Osteocyte (in vitro differentiated cells): ENCODE measurements at regions not wholly inside any gene's neighbourhood (a gene's known extent, or its start where the extent isn't known, plus 50 kb on each side); places are given as distances from the start of the nearest gene placed in this dataset.

Experiments used
- DNase-seq: peaks from one replicate; pipeline ENCODE4 v3.0.0; 2021; ENCODE audit warnings: mixed read lengths; ENCODE audit not compliant: unreplicated experiment; ENCODE audit errors: extremely low spot score
- H3K27ac Mint-ChIP-seq: one replicate; pipeline ENCODE4 v1.8.0; 2021; ENCODE audit warnings: mild to moderate bottlenecking, mixed read lengths; ENCODE audit not compliant: unreplicated experiment
- H3K27me3 Mint-ChIP-seq: one replicate; pipeline ENCODE4 v1.8.0; 2021; ENCODE audit warnings: mixed read lengths; ENCODE audit not compliant: unreplicated experiment
- H3K36me3 Mint-ChIP-seq: one replicate; pipeline ENCODE4 v1.8.0; 2021; ENCODE audit warnings: mixed read lengths; ENCODE audit not compliant: unreplicated experiment
- H3K4me1 Mint-ChIP-seq: one replicate; pipeline ENCODE4 v1.8.0; 2021; ENCODE audit warnings: mixed read lengths; ENCODE audit not compliant: unreplicated experiment
- H3K4me3 Mint-ChIP-seq: one replicate; pipeline ENCODE4 v1.8.0; 2021; ENCODE audit warnings: mild to moderate bottlenecking, moderate library complexity, mixed read lengths; ENCODE audit not compliant: unreplicated experiment
- H3K9me3 Mint-ChIP-seq: one replicate; pipeline ENCODE4 v1.8.0; 2021; ENCODE audit warnings: mixed read lengths; ENCODE audit not compliant: unreplicated experiment
- CTCF ChIP-seq: fragments of 200-600 bp; sonication (generic); IDR thresholded peaks from 2 replicates; pipeline ENCODE4 v1.5.0; 2021; ENCODE audit warnings: antibody characterized with exemption, mild to moderate bottlenecking, moderate library complexity

GRCh38 chr7:109354000-109354399, 784.3 kb downstream of the DNAJB9 start:
- Mint-ChIP-seq H3K4me3 (no peak overlapping the region), H3K36me3 (no peaks in the 10 kb centered on the region), H3K9me3 (no peaks in the 10 kb centered on the region), H3K27me3 (peaks cover 6% of the 10 kb centered on the region), H3K27ac (no peak overlapping the region), H3K4me1 (no peaks in the 10 kb centered on the region)
- DNase-seq: no peak
- TF ChIP-seq CTCF: no peak

- no peak for DNase-seq
- Mint-ChIP-seq H3K27ac (no peak overlapping the region), H3K4me3 (no peak overlapping the region), H3K9me3 (no peaks in the 10 kb centered on the region), H3K4me1 (no peaks in the 10 kb centered on the region), H3K36me3 (no peaks in the 10 kb centered on the region), H3K27me3 (peaks cover 6% of the 10 kb centered on the region)
- TF ChIP-seq CTCF: no peak
These were observed 784.9 kb downstream of the DNAJB9 start for GRCh38 chr7:109354552-109354951.

- Mint-ChIP-seq H3K36me3 (no peaks in the 10 kb centered on the region), H3K27me3 (no peaks in the 10 kb centered on the region), H3K27ac (no peak overlapping the region), H3K4me1 (no peaks in the 10 kb centered on the region), H3K9me3 (no peaks in the 10 kb centered on the region), H3K4me3 (no peak overlapping the region)
- DNase-seq: no peak
- TF ChIP-seq CTCF: no peak
These were observed 806.1 kb downstream of the DNAJB9 start for GRCh38 chr7:109375823-109376222.

- no peak for TF ChIP-seq CTCF
- Mint-ChIP-seq H3K4me1 (no peaks in the 10 kb centered on the region), H3K27ac (no peak overlapping the region), H3K4me3 (no peak overlapping the region), H3K36me3 (no peaks in the 10 kb centered on the region), H3K27me3 (no peaks in the 10 kb centered on the region), H3K9me3 (no peaks in the 10 kb centered on the region)
- no peak for DNase-seq
These were observed 806.9 kb downstream of the DNAJB9 start for GRCh38 chr7:109376576-109376975.

- H3K4me1 Mint-ChIP-seq: no peaks in the 10 kb centered on the region
- no peak for DNase-seq
These were observed 807.6 kb downstream of the DNAJB9 start for GRCh38 chr7:109377076-109377884.

More at GRCh38 chr7:109377076-109377884, 807.6 kb downstream of the DNAJB9 start:
- Mint-ChIP-seq H3K27ac (no peak overlapping the region), H3K4me3 (no peak overlapping the region), H3K36me3 (no peaks in the 10 kb centered on the region), H3K27me3 (no peaks in the 10 kb centered on the region), H3K9me3 (no peaks in the 10 kb centered on the region)
- TF ChIP-seq CTCF: no peak
